Activated T-cell treated with anti-CD3 and anti-CD28 coated beads, Interleukin-2, amount 50 U/mL, for 4 hours (primary cell): ENCODE measurements at regions not wholly inside any gene's neighbourhood (a gene's known extent, or its start where the extent isn't known, plus 50 kb on each side); places are given as distances from the start of the nearest gene placed in this dataset.
A peak's percentile ranks its signal among the peaks of the same experiment; 100 is the strongest.
"Not testable (repeated sequence)": the region's sequence is repeated elsewhere in the genome, so short reads cannot be mapped to it uniquely, and the experiment has no call there.

Experiments
- ATAC-seq, 2 donors: fragments of 200-7000 bp; cut with Tn5 transposase; one replicate each; pipeline ENCODE4 v1.10.0; 2021
- DNase-seq: peaks from one replicate; pipeline ENCODE4 v3.0.0-alpha.2; 2020
- H3K27me3 Mint-ChIP-seq: one replicate; pipeline ENCODE4 v1.8.0; 2021; ENCODE audit warnings: low read depth, mixed read lengths
- H3K36me3 Mint-ChIP-seq: one replicate; pipeline ENCODE4 v1.8.0; 2022; ENCODE audit warnings: mixed read lengths; ENCODE audit not compliant: insufficient read depth
- H3K4me1 Mint-ChIP-seq: one replicate; pipeline ENCODE4 v1.8.0; 2021; ENCODE audit warnings: low read depth, mixed read lengths
- H3K4me3 Mint-ChIP-seq: one replicate; pipeline ENCODE4 v1.8.0; 2021; ENCODE audit warnings: mild to moderate bottlenecking, moderate library complexity, mixed read lengths
- H3K9me3 Mint-ChIP-seq: one replicate; pipeline ENCODE4 v1.8.0; 2021; ENCODE audit warnings: mixed read lengths

GRCh38 chr7:28329661-28330363, 82.5 kb upstream of the CREB5 start:
- Mint-ChIP-seq H3K27me3 (no peaks in the 10 kb centered on the region), H3K36me3 (no peaks in the 10 kb centered on the region), H3K4me3 (peak overlapping the region; percentile 59), H3K9me3 (peaks cover 9% of the 10 kb centered on the region), H3K4me1 (peaks cover 37% of the 10 kb centered on the region)
- DNase-seq (no peak), ATAC-seq (peak in 1 of 2 donors; percentile 14)

- DNase-seq: no peak
- Mint-ChIP-seq H3K27me3 (no peaks in the 10 kb centered on the region), H3K9me3 (peaks cover 9% of the 10 kb centered on the region), H3K4me3 (peak overlapping the region; percentile 59), H3K36me3 (no peaks in the 10 kb centered on the region), H3K4me1 (peaks cover 37% of the 10 kb centered on the region)
- ATAC-seq: peak; percentile 15 to 33
Observed at GRCh38 chr7:28330384-28331070, 81.8 kb upstream of the CREB5 start.

DNA sequence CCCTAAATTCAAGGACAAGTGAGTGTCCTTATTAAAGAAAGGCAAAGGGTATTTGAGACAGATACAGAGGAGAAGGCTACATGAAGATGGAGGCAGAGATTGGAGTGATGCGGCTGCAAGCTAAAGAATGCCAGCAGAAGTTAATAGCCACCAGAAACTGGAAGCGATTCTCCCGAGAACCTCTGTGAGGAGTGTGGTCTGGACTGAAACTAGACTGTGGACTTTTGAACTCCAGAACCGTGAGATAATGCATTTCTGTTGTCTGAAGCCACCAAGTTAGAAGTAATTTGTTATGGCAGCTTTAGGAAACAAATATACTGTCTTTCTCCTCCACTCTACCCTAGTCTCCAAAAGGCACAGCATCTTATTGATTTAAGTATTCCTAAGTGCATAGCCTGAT, 80.3 kb upstream of the CREB5 start:
- peaks cover 37% of the 10 kb centered on the region for H3K4me1 Mint-ChIP-seq
- no peaks in the 10 kb centered on the region for H3K36me3 Mint-ChIP-seq
- ATAC-seq (no peak), DNase-seq (no peak)
- H3K9me3 Mint-ChIP-seq: peaks cover 9% of the 10 kb centered on the region
- no peaks in the 10 kb centered on the region for H3K27me3 Mint-ChIP-seq
- H3K4me3 Mint-ChIP-seq: no peak overlapping the region

- not testable (repeated sequence) for H3K4me3 Mint-ChIP-seq, ATAC-seq, H3K9me3 Mint-ChIP-seq, H3K36me3 Mint-ChIP-seq, H3K27me3 Mint-ChIP-seq, DNase-seq
- peaks cover 27% of the 10 kb centered on the region for H3K4me1 Mint-ChIP-seq
Observed at GRCh38 chr7:28333548-28333947, 78.8 kb upstream of the CREB5 start.

DNA sequence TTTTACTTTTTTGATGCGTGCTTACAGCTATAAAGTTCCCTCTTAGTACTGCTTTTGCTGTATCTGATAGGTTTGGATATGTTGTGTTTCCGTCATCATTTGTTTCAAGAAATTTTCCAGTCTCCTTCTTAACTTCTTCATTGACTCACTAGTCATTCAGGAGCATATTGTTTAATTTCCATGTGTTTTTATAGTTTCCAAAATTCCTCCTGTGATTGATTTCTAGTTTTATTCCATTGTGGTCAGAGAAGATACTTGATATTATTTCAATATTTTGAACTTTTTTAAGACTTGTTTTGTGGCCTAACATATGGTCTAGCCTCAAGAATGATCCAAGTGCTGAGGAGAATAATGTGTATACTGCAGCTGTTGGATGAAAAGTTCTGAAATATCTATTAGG, 75.5 kb upstream of the CREB5 start:
- H3K4me1 Mint-ChIP-seq: no peaks in the 10 kb centered on the region
- ATAC-seq: no peak

GRCh38 chr7:28338041-28338440, 74.3 kb upstream of the CREB5 start:
- Mint-ChIP-seq H3K27me3 (peaks cover 2% of the 10 kb centered on the region), H3K4me1 (no peaks in the 10 kb centered on the region), H3K4me3 (no peak overlapping the region), H3K9me3 (peaks cover 9% of the 10 kb centered on the region), H3K36me3 (no peaks in the 10 kb centered on the region)
- DNase-seq: no peak
- ATAC-seq: no peak

More for the DNA sequence above, 75.5 kb upstream of the CREB5 start:
- H3K27me3 Mint-ChIP-seq: no peaks in the 10 kb centered on the region
- no peaks in the 10 kb centered on the region for H3K36me3 Mint-ChIP-seq
- no peak overlapping the region for H3K4me3 Mint-ChIP-seq
- DNase-seq: no peak
- H3K9me3 Mint-ChIP-seq: peaks cover 9% of the 10 kb centered on the region

- no peaks in the 10 kb centered on the region for H3K9me3 Mint-ChIP-seq
- H3K4me3 Mint-ChIP-seq: no peak overlapping the region
- no peaks in the 10 kb centered on the region for H3K4me1 Mint-ChIP-seq
- ATAC-seq (no peak), DNase-seq (no peak)
- no peaks in the 10 kb centered on the region for H3K36me3 Mint-ChIP-seq
- H3K27me3 Mint-ChIP-seq: peaks cover 5% of the 10 kb centered on the region
Observed at GRCh38 chr7:28343462-28343861, 68.9 kb upstream of the CREB5 start.

GRCh38 chr7:28346256-28346655, 66.1 kb upstream of the CREB5 start:
- peaks cover 5% of the 10 kb centered on the region for H3K27me3 Mint-ChIP-seq

GRCh38 chr7:28346676-28347363, 65.5 kb upstream of the CREB5 start:
- Mint-ChIP-seq H3K9me3 (no peaks in the 10 kb centered on the region), H3K36me3 (no peaks in the 10 kb centered on the region), H3K27me3 (peaks cover 5% of the 10 kb centered on the region), H3K4me1 (no peaks in the 10 kb centered on the region), H3K4me3 (no peak overlapping the region)
- ATAC-seq: no peak
- no peak for DNase-seq

More at GRCh38 chr7:28346256-28346655, 66.1 kb upstream of the CREB5 start:
- H3K4me1 Mint-ChIP-seq: no peaks in the 10 kb centered on the region
- ATAC-seq: no peak
- H3K36me3 Mint-ChIP-seq: no peaks in the 10 kb centered on the region
- no peaks in the 10 kb centered on the region for H3K9me3 Mint-ChIP-seq
- no peak overlapping the region for H3K4me3 Mint-ChIP-seq
- no peak for DNase-seq

GRCh38 chr7:28347475-28348318, 64.6 kb upstream of the CREB5 start:
- no peaks in the 10 kb centered on the region for H3K4me1 Mint-ChIP-seq
- H3K9me3 Mint-ChIP-seq: no peaks in the 10 kb centered on the region
- ATAC-seq: no peak
- no peak for DNase-seq
- H3K36me3 Mint-ChIP-seq: no peaks in the 10 kb centered on the region
- no peak overlapping the region for H3K4me3 Mint-ChIP-seq
- peaks cover 4% of the 10 kb centered on the region for H3K27me3 Mint-ChIP-seq

GRCh38 chr7:28348636-28349035, 63.7 kb upstream of the CREB5 start:
- ATAC-seq (no peak), DNase-seq (no peak)
- Mint-ChIP-seq H3K9me3 (no peaks in the 10 kb centered on the region), H3K36me3 (no peaks in the 10 kb centered on the region), H3K27me3 (peaks cover 4% of the 10 kb centered on the region), H3K4me3 (no peak overlapping the region), H3K4me1 (no peaks in the 10 kb centered on the region)

- H3K4me1 Mint-ChIP-seq: no peaks in the 10 kb centered on the region
- no peak overlapping the region for H3K4me3 Mint-ChIP-seq
- peaks cover 2% of the 10 kb centered on the region for H3K27me3 Mint-ChIP-seq
- no peaks in the 10 kb centered on the region for H3K9me3 Mint-ChIP-seq
- DNase-seq (no peak), ATAC-seq (no peak)
- no peaks in the 10 kb centered on the region for H3K36me3 Mint-ChIP-seq
Observed at GRCh38 chr7:28349637-28350036, 62.7 kb upstream of the CREB5 start.

GRCh38 chr7:28350662-28351061, 61.7 kb upstream of the CREB5 start:
- no peaks in the 10 kb centered on the region for H3K4me1 Mint-ChIP-seq
- H3K9me3 Mint-ChIP-seq: no peaks in the 10 kb centered on the region
- peaks cover under 1% of the 10 kb centered on the region for H3K27me3 Mint-ChIP-seq
- no peak for ATAC-seq
- no peak for DNase-seq
- no peaks in the 10 kb centered on the region for H3K36me3 Mint-ChIP-seq
- no peak overlapping the region for H3K4me3 Mint-ChIP-seq

- H3K4me1 Mint-ChIP-seq: no peaks in the 10 kb centered on the region
- no peak for DNase-seq
- no peaks in the 10 kb centered on the region for H3K9me3 Mint-ChIP-seq
- no peaks in the 10 kb centered on the region for H3K36me3 Mint-ChIP-seq
- peaks cover 4% of the 10 kb centered on the region for H3K27me3 Mint-ChIP-seq
- H3K4me3 Mint-ChIP-seq: no peak overlapping the region
- no peak for ATAC-seq
Observed at GRCh38 chr7:28351450-28351849, 60.9 kb upstream of the CREB5 start.
